Brain microvascular endothelial cell (primary cell): ENCODE measurements at regions not wholly inside any gene's neighbourhood (a gene's known extent, or its start where the extent isn't known, plus 50 kb on each side); places are given as distances from the start of the nearest gene placed in this dataset.

ENCODE experiments used
- DNase-seq: peaks from one replicate; pipeline ENCODE4 v3.0.0-alpha.2; 2020
- H3K27ac ChIP-seq: fragments of 250-450 bp; sonication (Bioruptor Pico); 2 replicates; pipeline ENCODE4 v1.5.1; 2020; ENCODE audit warnings: mild to moderate bottlenecking, moderate library complexity
- H3K27me3 ChIP-seq: fragments of 250-450 bp; sonication (Bioruptor Pico); replicated peaks from 2 replicates; pipeline ENCODE4 v1.5.1; 2020; ENCODE audit warnings: mild to moderate bottlenecking
- H3K36me3 ChIP-seq: fragments of 250-450 bp; sonication (Bioruptor Pico); replicated peaks from 2 replicates; pipeline ENCODE4 v1.5.1; 2020; ENCODE audit warnings: mild to moderate bottlenecking
- H3K4me3 ChIP-seq: 2 replicates; pipeline ENCODE4 v1.5.1; 2011; ENCODE audit warnings: low read depth, mild to moderate bottlenecking, control low read depth, low read length, moderate library complexity
- CTCF ChIP-seq: IDR thresholded peaks from 2 replicates; pipeline ENCODE4 v1.5.1; 2011; ENCODE audit warnings: low read depth, mild to moderate bottlenecking, moderate library complexity, low read length, control low read depth, inconsistent platforms; ENCODE audit errors: missing control alignments
- in situ Hi-C: cut with HindIII; loops from 2 replicates; pipeline ENCODE4 v1.10.0; 2017; ENCODE audit warnings: low sequenced_read_pairs, low pct_ligation_motif_present

- peak; percentile 17 for DNase-seq
- Histone ChIP-seq H3K36me3 (no peaks in the 10 kb centered on the region), H3K27me3 (no peaks in the 10 kb centered on the region), H3K4me3 (no peak overlapping the region), H3K27ac (no peak overlapping the region)
- in situ Hi-C loops = no loop called here
- no peak for TF ChIP-seq CTCF
Measured at GRCh38 chr2:108145557-108146326, 94.0 kb upstream of the SULT1C3 start.

- DNase-seq = no peak
- in situ Hi-C loops = no loop called here
- no peak overlapping the region for H3K4me3 ChIP-seq
- no peak for TF ChIP-seq CTCF
- H3K27ac ChIP-seq = no peak overlapping the region
- no peaks in the 10 kb centered on the region for H3K36me3 ChIP-seq
- H3K27me3 ChIP-seq = no peaks in the 10 kb centered on the region
Measured at GRCh38 chr2:108148555-108148954, 91.2 kb upstream of the SULT1C3 start.

GRCh38 chr2:108154366-108155061 is 85.3 kb upstream of the SULT1C3 start:
- Histone ChIP-seq H3K27ac (no peak overlapping the region), H3K4me3 (no peak overlapping the region), H3K27me3 (no peaks in the 10 kb centered on the region), H3K36me3 (no peaks in the 10 kb centered on the region)
- no peak for TF ChIP-seq CTCF
- no peak for DNase-seq
- in situ Hi-C loops = no loop called here

- in situ Hi-C loops = no loop called here
- no peak overlapping the region for H3K4me3 ChIP-seq
- no peak for TF ChIP-seq CTCF
- DNase-seq = no peak
- no peaks in the 10 kb centered on the region for H3K27me3 ChIP-seq
- H3K36me3 ChIP-seq = no peaks in the 10 kb centered on the region
- H3K27ac ChIP-seq = no peak overlapping the region
Measured at GRCh38 chr2:108161298-108161697, 78.5 kb upstream of the SULT1C3 start.

- in situ Hi-C loops = no loop called here
- H3K27me3 ChIP-seq = no peaks in the 10 kb centered on the region
- DNase-seq = no peak
- no peak for TF ChIP-seq CTCF
- H3K4me3 ChIP-seq = no peak overlapping the region
- no peak overlapping the region for H3K27ac ChIP-seq
- H3K36me3 ChIP-seq = no peaks in the 10 kb centered on the region
Measured at GRCh38 chr2:108164318-108164717, 75.5 kb upstream of the SULT1C3 start.
